ENCODE measurements at regions not wholly inside any gene's neighbourhood (a gene's known extent, or its start where the extent isn't known, plus 50 kb on each side); places are given as distances from the start of the nearest gene placed in this dataset.

GRCh38 chr3:76554707-76555106 is 485.2 kb upstream of the ROBO2 start:
- no peak for TF ChIP-seq POLR2A (IDR thresholded peaks at IDR 0.05)
- TF ChIP-seq, protein P1, sequence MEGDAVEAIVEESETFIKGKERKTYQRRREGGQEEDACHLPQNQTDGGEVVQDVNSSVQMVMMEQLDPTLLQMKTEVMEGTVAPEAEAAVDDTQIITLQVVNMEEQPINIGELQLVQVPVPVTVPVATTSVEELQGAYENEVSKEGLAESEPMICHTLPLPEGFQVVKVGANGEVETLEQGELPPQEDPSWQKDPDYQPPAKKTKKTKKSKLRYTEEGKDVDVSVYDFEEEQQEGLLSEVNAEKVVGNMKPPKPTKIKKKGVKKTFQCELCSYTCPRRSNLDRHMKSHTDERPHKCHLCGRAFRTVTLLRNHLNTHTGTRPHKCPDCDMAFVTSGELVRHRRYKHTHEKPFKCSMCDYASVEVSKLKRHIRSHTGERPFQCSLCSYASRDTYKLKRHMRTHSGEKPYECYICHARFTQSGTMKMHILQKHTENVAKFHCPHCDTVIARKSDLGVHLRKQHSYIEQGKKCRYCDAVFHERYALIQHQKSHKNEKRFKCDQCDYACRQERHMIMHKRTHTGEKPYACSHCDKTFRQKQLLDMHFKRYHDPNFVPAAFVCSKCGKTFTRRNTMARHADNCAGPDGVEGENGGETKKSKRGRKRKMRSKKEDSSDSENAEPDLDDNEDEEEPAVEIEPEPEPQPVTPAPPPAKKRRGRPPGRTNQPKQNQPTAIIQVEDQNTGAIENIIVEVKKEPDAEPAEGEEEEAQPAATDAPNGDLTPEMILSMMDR (IDR thresholded peaks at IDR 0.05), result no peak
